Thoracic aorta (tissue), 2 donors: ENCODE measurements at regions not wholly inside any gene's neighbourhood (a gene's known extent, or its start where the extent isn't known, plus 50 kb on each side); places are given as distances from the start of the nearest gene placed in this dataset.
A peak's percentile ranks its signal among the peaks of the same experiment; 100 is the strongest.
"Not testable (repeated sequence)": the region's sequence is repeated elsewhere in the genome, so short reads cannot be mapped to it uniquely, and the experiment has no call there.

Experiments
- ATAC-seq: fragments of 150-250 bp; one replicate; pipeline ENCODE4 v1.8.0; 2017; ENCODE audit warnings: low read depth; ENCODE audit not compliant: insufficient number of reproducible peaks, low FRiP score
- DNase-seq: peaks from one replicate; pipeline ENCODE4 v3.0.0-alpha.2; 2020; ENCODE audit warnings: low spot score
- H3K27ac ChIP-seq, 2 donors: fragments of 200-600 bp; sonication (generic); 1 replicate in 1 of 2; 2 replicates in 1 of 2; pipeline ENCODE4 v1.5.1; 2016; ENCODE audit warnings: mild to moderate bottlenecking in 2 of 2, moderate library complexity in 2 of 2
- H3K27me3 ChIP-seq: fragments of 200-600 bp; sonication (generic); replicated peaks from 2 replicates; pipeline ENCODE4 v1.6.0; 2016; ENCODE audit warnings: mild to moderate bottlenecking; ENCODE audit not compliant: insufficient read depth
- H3K36me3 ChIP-seq: fragments of 200-600 bp; sonication (generic); one replicate; pipeline ENCODE4 v1.5.1; 2016
- H3K4me1 ChIP-seq, 2 donors: fragments of 200-600 bp; sonication (generic); 1 replicate in 1 of 2; 2 replicates in 1 of 2; pipeline versions ENCODE4 v1.5.1 to v1.6.0; 2016; ENCODE audit warnings: low read depth in 2 of 2, mild to moderate bottlenecking in 1 of 2; ENCODE audit not compliant: control insufficient read depth in 1 of 2
- H3K4me3 ChIP-seq: fragments of 200-600 bp; sonication (generic); 2 replicates; pipeline ENCODE4 v1.5.1; 2016; ENCODE audit warnings: mild to moderate bottlenecking
- H3K9me3 ChIP-seq: fragments of 200-600 bp; sonication (generic); 2 replicates; pipeline ENCODE4 v1.5.1; 2016
- TF ChIP-seq, protein P1 (sequence below): fragments of 200-600 bp; sonication (generic); IDR thresholded peaks from one replicate; pipeline ENCODE4 v1.5.1; 2019; ENCODE audit warnings: antibody characterized with exemption

DNA sequence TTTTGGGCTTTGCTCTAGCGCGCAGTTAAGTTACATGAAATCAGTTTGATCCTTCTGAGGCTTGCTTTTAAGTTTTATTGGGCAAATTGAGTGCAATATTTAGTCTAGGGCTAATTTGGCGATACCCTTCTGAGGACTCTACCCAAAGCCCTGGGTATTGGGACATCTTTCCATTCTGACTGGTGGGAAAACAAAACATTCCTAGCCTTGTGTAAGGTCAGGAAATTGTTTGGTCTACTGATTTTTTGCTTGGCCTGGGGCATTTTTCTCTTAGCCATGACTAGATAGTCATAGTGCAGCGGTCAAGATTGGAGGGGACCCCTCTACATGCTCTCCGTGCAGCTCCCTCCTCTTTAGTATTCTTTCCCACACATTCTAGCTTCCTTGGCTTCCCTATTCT lies 189.6 kb upstream of the PTGFR start:
- Histone ChIP-seq H3K36me3 (no peaks in the 10 kb centered on the region), H3K27ac (no peak overlapping the region), H3K27me3 (no peaks in the 10 kb centered on the region), H3K4me1 (no peaks in the 10 kb centered on the region), H3K4me3 (no peak overlapping the region), H3K9me3 (no peaks in the 10 kb centered on the region)
- ATAC-seq (no peak), DNase-seq (no peak)
- TF ChIP-seq, protein P1, sequence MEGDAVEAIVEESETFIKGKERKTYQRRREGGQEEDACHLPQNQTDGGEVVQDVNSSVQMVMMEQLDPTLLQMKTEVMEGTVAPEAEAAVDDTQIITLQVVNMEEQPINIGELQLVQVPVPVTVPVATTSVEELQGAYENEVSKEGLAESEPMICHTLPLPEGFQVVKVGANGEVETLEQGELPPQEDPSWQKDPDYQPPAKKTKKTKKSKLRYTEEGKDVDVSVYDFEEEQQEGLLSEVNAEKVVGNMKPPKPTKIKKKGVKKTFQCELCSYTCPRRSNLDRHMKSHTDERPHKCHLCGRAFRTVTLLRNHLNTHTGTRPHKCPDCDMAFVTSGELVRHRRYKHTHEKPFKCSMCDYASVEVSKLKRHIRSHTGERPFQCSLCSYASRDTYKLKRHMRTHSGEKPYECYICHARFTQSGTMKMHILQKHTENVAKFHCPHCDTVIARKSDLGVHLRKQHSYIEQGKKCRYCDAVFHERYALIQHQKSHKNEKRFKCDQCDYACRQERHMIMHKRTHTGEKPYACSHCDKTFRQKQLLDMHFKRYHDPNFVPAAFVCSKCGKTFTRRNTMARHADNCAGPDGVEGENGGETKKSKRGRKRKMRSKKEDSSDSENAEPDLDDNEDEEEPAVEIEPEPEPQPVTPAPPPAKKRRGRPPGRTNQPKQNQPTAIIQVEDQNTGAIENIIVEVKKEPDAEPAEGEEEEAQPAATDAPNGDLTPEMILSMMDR, result no peak

DNA sequence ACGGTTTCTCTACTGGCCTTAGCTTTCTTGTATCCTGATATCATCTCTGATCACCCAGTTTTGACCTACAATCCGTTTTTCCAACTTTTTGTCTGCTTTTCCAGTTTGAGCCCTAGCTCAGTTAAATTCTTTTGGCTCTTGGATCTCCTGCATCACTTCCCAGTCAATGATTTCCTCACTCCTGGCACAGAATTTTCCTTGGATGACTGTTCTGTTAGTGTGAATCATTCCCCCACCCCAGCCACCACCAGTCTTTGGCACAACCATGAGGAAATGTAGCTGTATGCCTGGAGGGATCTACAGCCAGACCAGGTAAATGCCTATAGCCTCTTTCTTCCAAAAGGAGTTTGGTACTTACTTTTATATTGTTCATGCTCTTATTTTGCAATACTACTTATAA lies 187.2 kb upstream of the PTGFR start:
- TF ChIP-seq, protein P1, result no peak
- H3K27me3 ChIP-seq, result no peaks in the 10 kb centered on the region
- DNase-seq, result no peak
- H3K4me3 ChIP-seq, result no peak overlapping the region
- peak; percentile 48 for ATAC-seq
- H3K4me1 ChIP-seq, result no peaks in the 10 kb centered on the region
- no peaks in the 10 kb centered on the region for H3K9me3 ChIP-seq
- no peak overlapping the region for H3K27ac ChIP-seq
- no peaks in the 10 kb centered on the region for H3K36me3 ChIP-seq

DNA sequence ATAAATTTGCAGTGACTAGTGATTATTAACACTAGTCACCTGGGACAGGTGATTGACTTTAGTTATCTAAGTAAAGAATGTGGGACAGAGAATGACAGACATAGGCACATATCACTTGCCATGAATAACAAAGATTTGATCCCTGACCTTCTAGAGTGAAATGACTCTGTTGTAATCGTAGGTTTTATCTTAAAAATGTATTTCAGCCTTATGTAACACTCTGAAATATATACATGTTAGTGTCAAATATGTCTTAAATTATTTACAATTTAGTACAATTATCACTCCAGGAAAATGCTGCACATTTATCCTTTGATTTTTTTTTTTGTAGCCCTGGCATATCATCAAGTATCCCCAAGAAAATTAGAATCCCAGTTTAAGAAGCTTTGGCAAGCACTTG lies 186.4 kb upstream of the PTGFR start:
- ATAC-seq (no peak), DNase-seq (no peak)
- H3K9me3 ChIP-seq, result no peaks in the 10 kb centered on the region
- no peaks in the 10 kb centered on the region for H3K4me1 ChIP-seq
- TF ChIP-seq, protein P1, result no peak
- H3K27ac ChIP-seq, result no peak overlapping the region
- no peak overlapping the region for H3K4me3 ChIP-seq
- no peaks in the 10 kb centered on the region for H3K27me3 ChIP-seq
- no peaks in the 10 kb centered on the region for H3K36me3 ChIP-seq

DNA sequence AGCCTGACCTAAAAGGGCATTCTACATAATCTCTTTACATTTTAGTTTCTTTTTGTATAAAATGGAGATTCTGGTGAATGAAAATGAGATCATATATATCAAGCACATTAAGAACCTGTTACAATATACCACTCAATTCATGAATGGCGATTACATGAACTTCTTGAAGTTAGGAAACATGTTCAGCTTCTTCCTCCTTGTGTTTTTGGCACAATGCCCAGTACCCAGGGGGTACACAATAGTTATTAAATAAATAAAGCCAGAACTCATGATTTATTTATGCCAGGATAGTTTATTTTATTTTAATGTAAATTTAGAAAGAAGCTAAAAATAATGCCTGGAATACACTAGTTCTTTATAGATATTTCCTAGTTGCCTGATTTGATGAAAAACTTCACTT lies 186.0 kb upstream of the PTGFR start:
- H3K4me3 ChIP-seq, result no peak overlapping the region
- ATAC-seq (no peak), DNase-seq (no peak)
- H3K27me3 ChIP-seq, result no peaks in the 10 kb centered on the region
- TF ChIP-seq, protein P1, result no peak
- H3K36me3 ChIP-seq, result no peaks in the 10 kb centered on the region
- no peaks in the 10 kb centered on the region for H3K9me3 ChIP-seq
- no peak overlapping the region for H3K27ac ChIP-seq
- no peaks in the 10 kb centered on the region for H3K4me1 ChIP-seq

DNA sequence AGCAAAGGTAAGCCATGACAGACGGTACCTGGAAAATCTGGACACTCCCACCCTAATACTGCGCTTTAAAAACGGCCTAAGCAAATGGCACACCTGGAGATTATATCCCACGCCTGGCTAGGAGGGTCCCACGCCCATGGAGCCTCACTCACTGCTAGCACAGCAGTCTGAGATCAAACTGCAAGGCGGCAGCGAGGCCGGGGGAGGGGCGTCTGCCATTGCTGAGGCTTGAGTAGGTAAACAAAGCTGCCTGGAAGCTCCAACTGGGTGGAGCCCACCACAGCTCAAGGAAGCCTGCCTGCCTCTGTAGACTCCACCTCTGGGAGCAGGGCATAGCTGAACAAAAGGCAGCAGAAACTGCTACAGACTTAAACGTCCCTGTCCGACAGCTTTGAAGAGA lies 180.5 kb upstream of the PTGFR start:
- H3K4me3 ChIP-seq, DNase-seq, ATAC-seq, H3K9me3 ChIP-seq, H3K36me3 ChIP-seq, H3K27ac ChIP-seq, H3K27me3 ChIP-seq, H3K4me1 ChIP-seq: not testable (repeated sequence)

DNA sequence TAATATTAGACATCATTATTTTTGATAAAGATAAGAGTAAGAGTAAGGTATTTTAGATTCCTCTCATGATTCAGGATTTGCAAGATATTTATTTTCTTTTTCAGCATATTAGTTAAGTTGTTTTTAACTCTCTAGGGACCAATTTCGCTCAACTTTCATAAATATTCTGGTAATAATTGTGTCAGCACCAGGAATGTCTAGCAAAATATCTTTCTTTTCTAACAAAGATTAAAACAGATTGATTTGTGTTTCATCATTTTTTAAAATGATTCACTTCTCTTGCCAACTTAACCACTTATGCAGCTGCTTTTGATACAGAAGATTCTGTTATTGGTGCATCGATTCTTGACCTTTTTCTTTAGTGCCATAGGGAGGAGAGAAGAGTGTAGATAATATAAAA lies 172.8 kb upstream of the PTGFR start:
- DNase-seq (no peak), ATAC-seq (no peak)
- TF ChIP-seq, protein P1, result no peak
- H3K4me1 ChIP-seq, result no peaks in the 10 kb centered on the region
- no peaks in the 10 kb centered on the region for H3K27me3 ChIP-seq
- H3K4me3 ChIP-seq, result no peak overlapping the region
- H3K9me3 ChIP-seq, result no peaks in the 10 kb centered on the region
- H3K27ac ChIP-seq, result no peak overlapping the region
- H3K36me3 ChIP-seq, result no peaks in the 10 kb centered on the region
